Left cardiac atrium (tissue), 4 donors: ENCODE measurements at regions not wholly inside any gene's neighbourhood (a gene's known extent, or its start where the extent isn't known, plus 50 kb on each side); places are given as distances from the start of the nearest gene placed in this dataset.
"Not testable (repeated sequence)": the region's sequence is repeated elsewhere in the genome, so short reads cannot be mapped to it uniquely, and the experiment has no call there.

ENCODE experiments used
- ATAC-seq, 2 donors: fragments of 200-7000 bp; cut with Tn5 transposase; one replicate each; pipeline ENCODE4 v1.9.1; 2020; ENCODE audit warnings: mild to moderate bottlenecking in 2 of 2, moderate library complexity in 2 of 2
- DNase-seq: peaks from one replicate; pipeline ENCODE4 v3.0.0-alpha.2; 2020
- intact Hi-C, 2 donors: fragments of 100-400 bp; cut with DNase I; formaldehyde crosslinking; loops; one replicate each; pipeline versions ENCODE4 v1.14.1 to v1.15.1; 2022 to 2023
- donor health status: DM: no; HTN: yes; CAD: no.
- donor health status: DM: no; HTN: yes; CAD: no; lungs with severe emphysema.
- donor health status: DM: yes; HTN: yes; CAD: no.
- donor health status: Dilated cardiomyopathy.

DNA sequence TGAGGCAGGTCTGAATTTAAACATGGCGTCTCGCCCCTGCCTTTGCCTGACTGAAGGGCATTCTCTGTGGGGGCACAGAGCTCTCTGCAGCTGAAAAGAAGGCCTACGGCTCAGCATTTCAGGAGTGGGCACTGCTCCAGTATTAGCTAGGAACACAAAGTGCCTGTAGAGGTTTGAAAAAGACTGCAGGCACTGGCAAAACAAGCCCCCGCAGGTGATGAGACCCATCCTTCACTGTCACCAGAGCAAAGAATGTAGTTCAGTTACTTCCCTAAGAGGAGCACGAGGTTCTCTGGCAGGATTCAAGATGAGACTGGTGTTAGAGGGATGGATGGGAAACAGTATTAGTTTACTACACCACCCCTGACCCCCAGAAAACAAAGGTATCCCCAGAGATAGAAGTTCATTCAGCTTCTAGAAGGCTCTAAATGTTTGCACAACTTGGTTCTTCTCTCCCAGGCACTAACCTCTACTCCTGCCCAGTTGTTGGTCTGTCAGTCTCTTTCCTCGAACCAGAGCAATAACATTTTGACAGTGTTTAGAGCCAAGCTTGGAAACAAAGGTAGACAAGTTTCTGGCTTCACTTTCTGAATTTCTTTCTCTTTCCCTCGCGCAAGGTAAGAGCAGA, 101.9 kb upstream of the KCNE2 start:
- DNase-seq (no peak), ATAC-seq (peak in 1 of 2 donors; percentile 30)
- intact Hi-C loops: no loop called here

DNA sequence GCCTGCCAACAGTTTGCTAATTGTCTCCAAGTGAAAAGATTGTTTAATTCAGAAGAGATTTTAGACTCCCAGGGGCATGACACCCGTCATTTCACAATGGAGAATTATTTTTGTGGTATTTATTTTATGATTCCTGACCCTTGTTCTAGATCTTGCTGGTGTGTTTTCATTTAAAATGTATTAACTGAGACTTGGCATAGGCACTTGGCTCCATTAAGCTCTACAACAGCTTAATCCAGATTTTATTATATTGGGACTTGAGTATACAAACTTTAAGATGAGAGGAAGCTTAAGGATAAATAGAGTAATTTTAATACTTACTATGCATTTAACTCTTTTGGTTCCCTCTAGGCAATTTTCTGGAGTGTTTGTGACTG, 101.3 kb upstream of the KCNE2 start:
- DNase-seq (no peak), ATAC-seq (peak in 1 of 2 donors; percentile 12)

GRCh38 chr21:34263629-34264028, 100.2 kb upstream of the KCNE2 start:
- ATAC-seq (no peak), DNase-seq (no peak)
- intact Hi-C loops: no loop called here

More for the DNA sequence above, 101.3 kb upstream of the KCNE2 start:
- intact Hi-C loops: no loop called here

DNA sequence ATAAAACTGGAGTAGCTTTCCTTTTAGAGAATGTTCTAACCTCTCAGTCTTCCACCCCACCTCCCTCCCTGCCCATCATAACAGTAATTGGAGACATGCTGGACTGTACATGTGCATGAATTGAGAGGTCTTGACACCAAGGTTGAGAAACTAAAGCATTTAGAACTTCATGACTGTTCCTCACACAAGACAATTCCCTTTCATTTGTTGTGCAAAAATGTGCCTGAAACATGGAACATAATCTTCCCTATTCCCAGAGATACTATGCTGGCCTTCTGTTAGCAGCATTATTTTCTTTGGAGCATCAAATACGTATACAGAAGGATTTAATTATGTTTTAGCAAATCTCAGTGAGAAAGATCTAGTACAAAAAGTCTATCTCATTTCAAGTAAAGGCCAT, 97.5 kb upstream of the KCNE2 start:
- intact Hi-C loops: no loop called here
- DNase-seq: no peak
- no peak for ATAC-seq

DNA sequence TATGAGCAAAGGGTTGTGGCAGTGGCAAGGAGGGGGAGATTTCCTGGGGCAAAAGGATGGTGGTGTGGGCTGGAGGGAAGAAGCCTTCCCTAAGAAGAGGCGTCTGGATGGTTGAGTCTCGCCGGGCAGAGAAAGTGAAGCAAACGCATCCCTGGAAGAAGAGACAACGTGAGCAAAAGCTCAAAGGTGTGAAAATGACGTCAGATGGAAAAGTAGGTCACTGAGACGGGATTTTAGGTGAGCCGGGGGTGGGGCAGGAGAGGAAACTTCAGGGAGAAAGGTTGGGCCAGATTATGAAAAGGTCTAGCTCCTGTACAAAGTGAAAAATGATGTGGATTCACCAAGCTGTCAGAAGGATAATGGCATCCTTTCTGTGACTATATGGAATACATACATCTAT, 95.3 kb upstream of the KCNE2 start:
- intact Hi-C loops: no loop called here
- ATAC-seq: no peak
- DNase-seq: no peak

DNA sequence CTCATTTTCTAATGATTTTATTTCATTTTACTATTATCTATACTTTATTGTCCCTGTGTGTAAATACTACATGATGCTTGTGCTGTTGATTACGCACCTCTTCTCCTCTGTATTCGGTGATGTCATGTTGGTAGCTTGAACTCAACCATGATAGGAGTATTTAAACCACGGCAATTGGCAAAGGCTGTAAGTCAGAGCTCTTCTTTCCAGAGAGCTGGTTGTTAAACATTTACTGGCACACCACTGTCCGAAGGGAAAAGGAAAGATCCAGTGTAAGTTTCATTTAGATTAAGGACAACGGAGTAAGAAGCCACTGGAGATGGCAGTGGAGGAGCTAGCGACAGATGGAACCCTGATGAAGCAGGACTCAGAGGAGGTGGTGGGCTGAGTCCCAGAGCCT, 93.4 kb upstream of the KCNE2 start:
- DNase-seq: no peak
- ATAC-seq: no peak
- intact Hi-C loops: no loop called here

GRCh38 chr21:34271189-34271851, 92.5 kb upstream of the KCNE2 start:
- intact Hi-C loops: no loop called here
- ATAC-seq: no peak

DNA sequence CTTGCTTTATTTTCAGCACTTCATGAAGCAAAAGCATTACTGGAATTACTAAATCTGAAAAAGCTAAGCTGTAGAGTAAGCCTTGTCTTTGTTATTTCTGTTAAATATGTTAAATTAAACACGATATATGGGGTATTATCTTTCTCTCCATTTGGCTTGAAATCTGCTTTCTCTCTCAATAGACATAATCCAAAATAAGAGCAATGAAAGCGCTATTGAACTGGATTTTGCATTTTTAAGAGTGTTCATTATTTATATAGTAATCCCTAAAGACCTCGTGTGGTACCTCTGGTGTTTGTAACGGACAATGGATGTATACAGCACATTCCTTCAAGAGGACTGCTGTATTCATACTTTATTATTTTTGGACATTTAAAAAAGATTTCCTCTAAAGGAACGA, 91.5 kb upstream of the KCNE2 start:
- DNase-seq: no peak
- intact Hi-C loops: no loop called here
- ATAC-seq: no peak

More at GRCh38 chr21:34271189-34271851, 92.5 kb upstream of the KCNE2 start:
- no peak for DNase-seq

GRCh38 chr21:34274001-34274400, 89.8 kb upstream of the KCNE2 start:
- DNase-seq (no peak), ATAC-seq (peak in 1 of 2 donors; percentile 39)
- intact Hi-C loops: no loop called here

DNA sequence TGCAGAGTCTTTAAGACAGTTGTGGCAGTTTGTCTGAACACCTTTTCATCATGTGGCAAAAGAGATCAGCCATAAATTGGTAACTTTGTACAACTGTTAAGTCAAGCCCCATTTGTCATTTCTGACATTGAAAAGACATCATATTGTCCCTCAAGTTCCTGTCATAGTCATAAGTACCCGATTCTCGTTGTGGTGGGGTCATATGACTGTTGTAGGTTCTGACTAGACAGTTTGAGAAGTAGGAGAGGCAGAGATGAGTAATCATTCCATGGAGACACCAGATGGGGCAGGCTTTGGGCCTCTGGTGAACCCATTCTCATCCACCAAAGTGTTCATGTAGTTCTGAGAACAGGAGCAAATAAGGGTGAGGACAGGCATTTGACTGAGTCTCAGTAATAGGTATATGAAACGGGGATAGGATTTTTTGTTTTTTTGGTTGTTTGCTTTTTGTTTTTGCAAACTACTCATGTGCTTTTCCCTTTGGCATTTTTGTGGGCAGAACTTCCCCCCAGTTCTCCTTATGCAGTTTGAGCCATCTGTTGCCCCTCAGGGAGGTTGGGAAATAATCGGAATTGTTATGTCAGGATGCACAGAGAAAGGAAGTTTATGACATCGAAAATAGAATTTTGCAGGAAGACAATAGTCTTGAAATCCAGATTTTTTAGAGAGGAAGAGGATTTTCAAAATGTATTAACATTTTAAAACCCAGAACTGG, 86.9 kb upstream of the KCNE2 start:
- ATAC-seq (no peak), DNase-seq (no peak)
- intact Hi-C loops: no loop called here

DNA sequence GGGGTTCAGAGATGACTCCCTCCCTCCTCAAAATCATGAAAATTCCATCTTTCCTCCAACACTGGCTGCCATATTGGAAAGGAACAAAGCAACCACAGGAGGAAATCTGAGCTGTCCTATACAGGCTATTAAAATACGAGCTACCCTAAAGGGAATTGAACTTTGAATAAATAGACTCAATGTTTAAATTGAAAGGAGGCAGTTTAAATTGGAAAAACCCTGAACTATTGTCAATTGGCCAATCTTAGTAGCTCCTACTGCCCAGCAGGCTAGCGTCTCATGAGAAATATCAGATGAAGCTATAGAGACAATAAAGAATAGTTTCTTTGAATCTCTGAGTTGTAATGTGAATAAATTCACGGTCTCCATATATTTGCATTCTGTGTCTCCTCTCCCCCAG, 85.4 kb upstream of the KCNE2 start:
- intact Hi-C loops: no loop called here
- DNase-seq (no peak), ATAC-seq (no peak)

DNA sequence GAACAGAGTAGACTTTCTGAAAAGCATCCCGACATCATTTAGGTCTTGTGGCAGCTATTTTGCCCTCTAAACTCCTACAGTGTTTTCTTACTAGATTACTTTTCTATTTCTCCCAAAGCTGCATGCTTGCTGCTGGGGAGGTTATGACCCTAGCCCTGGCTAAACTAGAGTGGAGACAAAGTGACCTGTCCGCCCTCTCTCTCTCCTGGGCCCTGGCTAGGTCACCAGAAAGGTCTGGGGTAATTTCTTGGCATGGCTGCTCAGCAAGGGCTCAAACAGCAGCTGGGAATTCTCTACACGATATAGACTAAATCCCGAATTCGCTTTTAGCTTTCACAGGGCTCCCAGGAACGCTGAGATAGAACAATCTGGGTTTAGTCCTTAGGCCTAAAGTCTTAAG, 84.5 kb upstream of the KCNE2 start:
- DNase-seq (no peak), ATAC-seq (no peak)
- intact Hi-C loops: no loop called here

DNA sequence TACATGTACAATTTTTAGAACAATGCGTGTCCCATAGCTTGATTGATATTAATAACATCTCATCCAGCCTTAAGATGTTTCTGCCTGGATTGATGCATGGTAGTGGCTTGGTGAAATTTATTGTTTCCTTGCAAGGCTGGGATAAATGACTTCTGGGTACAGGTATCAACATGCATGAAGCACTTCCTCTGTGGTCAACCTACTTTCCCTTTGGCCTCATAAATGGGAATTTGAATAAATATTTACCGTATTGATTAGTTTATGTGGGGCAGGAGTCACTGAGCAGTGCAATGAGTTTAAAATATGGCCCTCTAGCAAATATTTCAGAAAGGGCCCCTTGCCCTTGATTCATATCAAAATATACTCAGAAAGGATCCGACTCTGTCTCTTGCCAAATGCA, 83.9 kb upstream of the KCNE2 start:
- intact Hi-C loops: no loop called here
- DNase-seq (no peak), ATAC-seq (no peak)

- peak; percentile 29 for DNase-seq
These were observed 83.4 kb upstream of the KCNE2 start for GRCh38 chr21:34280389-34280795.

DNA sequence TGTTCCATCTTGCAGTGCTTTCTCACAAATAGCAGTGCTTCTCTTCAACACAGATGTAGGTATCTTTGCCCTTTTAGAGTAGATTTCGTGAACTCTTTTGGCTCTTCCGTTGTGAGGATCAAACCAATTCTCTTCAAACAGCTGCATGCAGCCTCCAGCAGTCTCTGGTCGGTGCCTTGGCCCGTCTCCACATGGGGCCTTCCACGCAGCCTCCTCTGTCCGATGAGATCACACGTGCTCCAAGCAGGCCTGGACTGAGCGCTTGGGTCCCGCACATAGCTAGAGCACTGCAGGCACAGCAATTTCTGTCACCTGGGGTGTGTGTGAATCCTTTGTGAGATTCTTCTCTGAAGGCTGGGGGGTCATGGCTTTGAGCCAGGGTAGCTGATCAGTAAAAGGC, 82.8 kb upstream of the KCNE2 start:
- intact Hi-C loops: no loop called here
- ATAC-seq (peak; percentile 25 to 76), DNase-seq (peak; percentile 23)

More at GRCh38 chr21:34280389-34280795, 83.4 kb upstream of the KCNE2 start:
- intact Hi-C loops: no loop called here
- peak; percentile 79 to 94 for ATAC-seq

DNA sequence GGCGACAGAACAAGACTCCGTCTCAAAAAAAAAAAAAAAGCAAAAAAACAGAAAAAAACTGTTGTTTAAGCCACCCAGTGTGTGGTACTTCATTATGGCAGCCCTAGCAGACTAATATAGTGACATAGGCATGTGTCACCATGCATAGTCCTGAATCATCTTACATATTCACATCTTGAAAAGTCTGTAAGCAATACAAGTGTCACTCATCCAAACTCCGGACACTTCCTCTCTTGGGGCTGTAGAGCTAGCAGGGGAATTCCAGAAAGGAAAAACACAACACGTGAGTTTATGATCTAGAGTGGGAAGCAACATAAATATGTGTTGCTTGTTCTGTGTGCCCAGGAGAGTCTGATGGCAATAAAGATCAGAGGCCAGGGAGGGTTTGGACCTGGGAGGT, 81.6 kb upstream of the KCNE2 start:
- intact Hi-C loops: no loop called here
- ATAC-seq (no peak), DNase-seq (no peak)

- ATAC-seq (no peak), DNase-seq (no peak)
- intact Hi-C loops: no loop called here
These were observed 79.1 kb upstream of the KCNE2 start for GRCh38 chr21:34284666-34285065.

- intact Hi-C loops, ATAC-seq, DNase-seq: not testable (repeated sequence)
These were observed 75.8 kb upstream of the KCNE2 start for GRCh38 chr21:34288042-34288441.

GRCh38 chr21:34289856-34290255, 74.0 kb upstream of the KCNE2 start:
- DNase-seq (no peak), ATAC-seq (no peak)
- intact Hi-C loops: no loop called here

GRCh38 chr21:34296878-34297277, 66.9 kb upstream of the KCNE2 start:
- intact Hi-C loops: no loop called here
- ATAC-seq (peak in 1 of 2 donors; percentile 47), DNase-seq (no peak)
